Thyroid gland (tissue), 4 donors: ENCODE measurements at regions not wholly inside any gene's neighbourhood (a gene's known extent, or its start where the extent isn't known, plus 50 kb on each side); places are given as distances from the start of the nearest gene placed in this dataset.
"Not testable (repeated sequence)": the region's sequence is repeated elsewhere in the genome, so short reads cannot be mapped to it uniquely, and the experiment has no call there.

Source experiments
- DNase-seq, 2 donors: peaks; one replicate each; pipeline ENCODE4 v3.0.0-alpha.2; 2019
- H3K27ac ChIP-seq, 3 donors: fragments of 200-600 bp; sonication (generic); 1 replicate in 2 of 3; 2 replicates in 1 of 3; pipeline ENCODE4 v1.5.1; 2016 to 2019; ENCODE audit warnings: mild to moderate bottlenecking in 1 of 3, moderate library complexity in 1 of 3
- H3K27me3 ChIP-seq: fragments of 200-600 bp; sonication (generic); one replicate; pipeline ENCODE4 v1.5.1; 2019
- H3K36me3 ChIP-seq, 2 donors: fragments of 200-600 bp; sonication (generic); one replicate each; pipeline ENCODE4 v1.5.1; 2016 to 2019
- H3K4me1 ChIP-seq, 2 donors: fragments of 200-600 bp; sonication (generic); one replicate each; pipeline ENCODE4 v1.5.1; 2017 to 2019
- H3K4me3 ChIP-seq, 3 donors: fragments of 200-600 bp; sonication (generic); replicated peaks in 1 of 3; 1 replicate in 2 of 3; 2 replicates in 1 of 3; pipeline ENCODE4 v1.5.1; 2016; ENCODE audit warnings: mild to moderate bottlenecking in 1 of 3
- H3K9me3 ChIP-seq: fragments of 200-600 bp; sonication (generic); one replicate; pipeline ENCODE4 v1.5.1; 2017
- CTCF ChIP-seq, 6 experiments: fragments of 200-600 bp in 3 of 6; fragments of 450-650 bp in 3 of 6; sonication (generic) in 3 of 6; IDR thresholded peaks; one replicate each; pipeline ENCODE4 v1.5.1; 2016 to 2019; ENCODE audit warnings: antibody characterized with exemption in 6 of 6, mild to moderate bottlenecking in 2 of 6, inconsistent platforms in 1 of 6, moderate library complexity in 1 of 6
- whole genome bisulfite sequencing, 2 donors: methylation state at CpG; one replicate each; pipeline ENCODE4 v1.1.5; 2017; 5-methylcytosine and 5-hydroxymethylcytosine counted together
- intact Hi-C: fragments of 100-400 bp; cut with DNase I; formaldehyde crosslinking; loops from one replicate; pipeline ENCODE4 v1.15.1; 2023

- H3K4me3 ChIP-seq, H3K4me1 ChIP-seq, H3K36me3 ChIP-seq, intact Hi-C loops, H3K27me3 ChIP-seq, H3K27ac ChIP-seq, H3K9me3 ChIP-seq, DNase-seq: not testable (repeated sequence)
These were observed 330.1 kb downstream of the GOLGA6L6 start for GRCh38 chr15:20211508-20211907.

- H3K4me3 ChIP-seq, H3K36me3 ChIP-seq, intact Hi-C loops, H3K27me3 ChIP-seq, H3K9me3 ChIP-seq, H3K27ac ChIP-seq, DNase-seq, H3K4me1 ChIP-seq: not testable (repeated sequence)
- WGBS, 2 donors: 50 to 60% methylated on average over 1 of the region's 1 CpG
These were observed 331.6 kb downstream of the GOLGA6L6 start for GRCh38 chr15:20209973-20210372.

- H3K36me3 ChIP-seq, H3K27ac ChIP-seq, H3K4me1 ChIP-seq, H3K4me3 ChIP-seq, DNase-seq, intact Hi-C loops, H3K27me3 ChIP-seq, H3K9me3 ChIP-seq: not testable (repeated sequence)
- 76 to 79% methylated on average over 7 of the region's 7 CpGs for WGBS, 2 donors
These were observed 334.0 kb downstream of the GOLGA6L6 start for GRCh38 chr15:20207607-20208006.

DNA sequence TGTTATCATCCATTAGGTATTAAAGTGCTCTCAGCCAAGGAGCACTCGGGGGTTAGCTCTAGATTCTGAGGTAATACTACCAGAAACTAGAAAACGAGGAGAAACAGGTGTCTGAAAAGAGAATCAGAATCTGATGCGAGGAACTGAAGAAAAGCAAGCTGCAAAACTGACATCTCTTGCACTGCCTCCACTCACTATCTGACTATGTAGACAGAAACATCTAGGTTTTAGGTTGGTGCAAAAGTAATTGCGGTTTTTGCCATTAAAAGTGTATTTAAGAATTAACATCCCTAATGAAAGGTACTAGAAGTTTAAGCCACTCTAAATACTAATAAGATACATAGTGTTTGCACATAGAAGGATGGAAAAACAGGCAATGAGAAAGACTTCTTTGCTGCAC is 334.4 kb downstream of the GOLGA6L6 start:
- WGBS, 2 donors: 65 to 75% methylated on average over 4 of the region's 4 CpGs
- intact Hi-C loops, H3K4me1 ChIP-seq: not testable (repeated sequence)

DNA sequence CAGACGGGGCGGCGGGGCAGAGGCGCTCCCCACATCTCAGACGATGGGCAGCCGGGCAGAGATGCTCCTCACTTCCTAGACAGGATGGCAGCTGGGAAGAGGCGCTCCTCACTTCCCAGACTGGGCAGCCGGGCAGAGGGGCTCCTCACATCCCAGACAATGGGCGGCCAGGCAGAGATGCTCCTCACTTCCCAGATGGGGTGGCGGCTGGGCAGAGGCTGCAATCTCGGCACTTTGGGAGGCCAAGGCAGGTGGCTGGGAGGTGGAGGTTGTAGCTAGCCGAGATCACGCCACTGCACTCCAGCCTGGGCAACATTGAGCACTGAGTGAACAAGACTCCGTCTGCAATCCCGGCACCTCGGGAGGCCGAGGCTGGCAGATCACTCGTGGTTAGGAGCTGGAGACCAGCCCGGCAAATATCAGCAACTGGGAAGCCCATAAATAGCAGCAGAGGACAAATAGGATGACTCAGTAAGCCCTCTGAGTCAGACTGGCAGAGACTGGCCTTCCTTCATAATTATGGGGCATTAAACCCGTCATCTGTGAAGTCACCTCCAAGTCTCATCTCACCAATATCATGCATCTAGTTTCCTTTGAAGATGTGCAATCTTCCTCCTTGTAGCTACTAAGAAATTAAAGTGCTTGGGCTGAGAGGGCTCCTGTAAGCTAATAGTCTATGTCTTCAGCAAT is 337.3 kb downstream of the GOLGA6L6 start:
- 70 to 84% methylated on average over 20 of the region's 20 CpGs for WGBS, 2 donors

More for the DNA sequence above, 334.4 kb downstream of the GOLGA6L6 start:
- H3K4me3 ChIP-seq, H3K36me3 ChIP-seq, H3K27ac ChIP-seq, H3K27me3 ChIP-seq, DNase-seq, H3K9me3 ChIP-seq: not testable (repeated sequence)

DNA sequence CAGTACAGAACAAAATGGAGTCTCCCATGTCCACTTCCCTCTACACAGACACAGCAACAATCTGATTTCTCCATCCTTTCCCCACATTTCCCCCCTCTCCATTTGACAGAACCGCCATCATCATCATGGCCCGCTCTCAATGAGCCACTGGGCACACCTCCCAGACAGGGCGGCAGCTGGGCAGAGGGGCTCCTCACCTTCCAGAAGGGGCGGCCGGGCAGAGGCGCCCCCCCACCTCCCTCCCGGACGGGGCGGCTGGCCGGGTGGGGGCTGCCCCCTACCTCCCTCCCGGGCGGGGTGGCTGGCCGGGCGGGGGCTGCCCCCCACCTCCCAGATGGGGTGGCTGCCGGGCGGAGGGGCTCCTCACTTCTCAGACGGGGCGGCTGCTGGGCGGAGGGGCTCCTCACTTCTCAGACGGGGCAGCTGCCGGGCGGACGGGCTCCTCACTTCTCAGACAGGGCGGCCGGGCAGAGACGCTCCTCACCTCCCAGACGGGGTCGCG is 337.9 kb downstream of the GOLGA6L6 start:
- H3K27ac ChIP-seq, H3K4me3 ChIP-seq, intact Hi-C loops, DNase-seq, H3K36me3 ChIP-seq, H3K4me1 ChIP-seq, H3K27me3 ChIP-seq, H3K9me3 ChIP-seq: not testable (repeated sequence)
- 75 to 94% methylated on average over 5 to 11 of the region's 29 CpGs for WGBS, 2 donors

More for the DNA sequence above, 337.3 kb downstream of the GOLGA6L6 start:
- H3K4me3 ChIP-seq, DNase-seq, H3K4me1 ChIP-seq, H3K36me3 ChIP-seq, H3K27me3 ChIP-seq, intact Hi-C loops, H3K27ac ChIP-seq, H3K9me3 ChIP-seq: not testable (repeated sequence)

GRCh38 chr15:20194591-20195198 is 346.9 kb downstream of the GOLGA6L6 start:
- intact Hi-C loops, H3K4me3 ChIP-seq, DNase-seq, H3K9me3 ChIP-seq, H3K4me1 ChIP-seq, H3K27me3 ChIP-seq, H3K36me3 ChIP-seq, H3K27ac ChIP-seq: not testable (repeated sequence)
- WGBS, 2 donors: 57 to 73% methylated on average over 4 of the region's 4 CpGs
- TF ChIP-seq CTCF (IDR thresholded peaks at IDR 0.05): peak in 2 of 6 experiments; percentile 16 to 20

DNA sequence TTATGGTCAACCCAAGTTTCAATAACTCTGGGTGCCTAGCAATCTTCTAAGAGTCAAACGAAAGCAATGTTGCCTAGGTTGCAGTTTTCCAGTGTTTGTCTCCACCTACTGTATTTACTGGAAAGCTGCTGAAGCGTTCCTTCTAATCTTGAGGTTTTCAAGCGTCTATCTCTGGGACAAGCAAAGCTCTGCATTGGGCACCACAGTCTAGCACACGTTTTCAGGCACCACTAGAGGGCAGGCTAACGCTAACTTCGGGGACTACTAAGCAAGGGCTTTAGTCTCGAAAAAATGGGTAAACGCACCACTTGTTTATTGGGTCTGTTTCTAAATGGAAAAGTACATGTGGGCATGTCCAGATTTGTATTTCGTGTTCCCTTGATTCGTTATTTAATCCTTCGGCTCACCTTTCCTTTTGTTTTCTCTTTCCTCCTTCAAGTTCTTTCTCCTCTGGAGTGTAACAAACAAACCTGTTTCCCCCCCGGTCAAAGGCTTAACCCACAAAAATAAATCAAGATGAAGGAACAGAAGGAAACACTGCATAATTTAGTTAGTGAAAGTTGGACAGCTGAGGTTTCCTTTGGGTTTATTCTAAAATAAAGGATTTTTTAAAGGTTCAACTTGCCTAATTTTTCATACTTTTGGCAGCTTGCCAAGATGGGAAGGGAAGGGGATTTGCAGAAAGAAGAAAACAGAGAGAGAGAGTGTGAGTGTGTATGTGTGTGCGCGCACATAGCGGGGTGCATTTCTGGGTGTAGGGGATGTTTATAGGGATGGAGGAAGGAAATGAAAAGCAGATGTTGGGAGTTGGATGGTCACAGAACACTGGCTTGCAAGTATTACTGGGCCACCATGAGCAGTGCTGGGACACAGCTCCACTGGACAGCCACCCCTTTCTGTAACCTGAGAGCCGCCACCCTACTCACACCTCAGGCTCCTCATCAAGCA is 348.3 kb downstream of the GOLGA6L6 start:
- 45 to 50% methylated on average over 16 of the region's 16 CpGs for WGBS, 2 donors
- H3K36me3 ChIP-seq, H3K4me3 ChIP-seq, intact Hi-C loops, H3K27me3 ChIP-seq, H3K9me3 ChIP-seq, H3K27ac ChIP-seq, H3K4me1 ChIP-seq: not testable (repeated sequence)
- peak in 1 of 6 experiments; percentile 59 for TF ChIP-seq CTCF (IDR thresholded peaks at IDR 0.05)
- DNase-seq: peak; percentile 13 to 62

GRCh38 chr15:20191508-20192125 is 350.0 kb downstream of the GOLGA6L6 start:
- H3K9me3 ChIP-seq, H3K4me3 ChIP-seq, H3K4me1 ChIP-seq, DNase-seq, H3K36me3 ChIP-seq, H3K27me3 ChIP-seq, intact Hi-C loops, H3K27ac ChIP-seq: not testable (repeated sequence)
- 66 to 71% methylated on average over 6 of the region's 6 CpGs for WGBS, 2 donors

DNA sequence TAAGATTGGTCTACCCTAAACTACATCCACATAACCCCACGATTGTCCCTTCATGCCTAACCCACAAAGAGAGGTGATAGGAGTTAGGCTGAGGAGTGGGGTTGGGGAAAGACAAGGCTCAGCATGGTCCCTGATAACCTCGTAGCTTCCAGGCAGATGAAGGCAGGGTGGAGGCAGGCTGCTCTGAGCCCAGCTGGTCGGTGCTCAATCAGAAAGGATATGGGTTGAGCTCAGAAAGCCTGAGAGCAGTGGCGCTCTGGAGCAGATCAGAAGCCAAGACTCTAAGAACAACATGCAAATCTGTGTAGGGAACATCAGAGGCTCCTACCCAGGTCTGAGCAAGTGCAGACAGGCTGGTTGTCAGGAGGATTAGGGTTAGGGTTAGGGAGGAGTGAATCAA is 353.0 kb downstream of the GOLGA6L6 start:
- DNase-seq, H3K4me3 ChIP-seq, H3K9me3 ChIP-seq, H3K36me3 ChIP-seq, intact Hi-C loops, H3K4me1 ChIP-seq, H3K27ac ChIP-seq, H3K27me3 ChIP-seq: not testable (repeated sequence)
- 39 to 43% methylated on average over 4 of the region's 4 CpGs for WGBS, 2 donors
